Astrocyte of the hippocampus (primary cell): ENCODE measurements at regions not wholly inside any gene's neighbourhood (a gene's known extent, or its start where the extent isn't known, plus 50 kb on each side); places are given as distances from the start of the nearest gene placed in this dataset.

Experiments used
- DNase-seq: peaks from one replicate; pipeline ENCODE4 v3.0.0; 2011; ENCODE audit warnings: low read depth, low spot score

GRCh38 chr12:104858611-104859543 lies 99.2 kb downstream of the SLC41A2 start:
- DNase-seq = peak; percentile 61

GRCh38 chr12:104856531-104856930 lies 101.6 kb downstream of the SLC41A2 start:
- DNase-seq = no peak

- DNase-seq = no peak
Measured at GRCh38 chr12:104855599-104855998, 102.5 kb downstream of the SLC41A2 start.

DNA sequence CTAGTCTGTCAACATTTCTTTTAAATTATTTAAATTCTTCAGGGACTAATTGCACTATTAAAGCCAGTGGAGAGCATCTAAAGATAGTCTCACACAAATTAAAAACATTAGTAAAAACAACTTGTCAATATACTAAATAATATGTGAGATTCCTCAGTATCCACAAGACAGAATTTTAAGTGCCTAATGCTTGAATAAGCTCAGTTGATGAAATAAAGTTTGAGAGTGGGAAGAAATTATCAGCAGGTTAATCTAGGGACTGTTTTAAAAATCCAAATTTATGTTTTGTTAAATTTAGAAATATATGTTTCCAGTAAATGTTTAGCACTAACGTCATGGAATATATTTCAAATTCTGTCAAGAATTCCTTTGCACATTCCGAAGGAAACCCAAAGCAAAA lies 105.2 kb downstream of the SLC41A2 start:
- DNase-seq = no peak

DNA sequence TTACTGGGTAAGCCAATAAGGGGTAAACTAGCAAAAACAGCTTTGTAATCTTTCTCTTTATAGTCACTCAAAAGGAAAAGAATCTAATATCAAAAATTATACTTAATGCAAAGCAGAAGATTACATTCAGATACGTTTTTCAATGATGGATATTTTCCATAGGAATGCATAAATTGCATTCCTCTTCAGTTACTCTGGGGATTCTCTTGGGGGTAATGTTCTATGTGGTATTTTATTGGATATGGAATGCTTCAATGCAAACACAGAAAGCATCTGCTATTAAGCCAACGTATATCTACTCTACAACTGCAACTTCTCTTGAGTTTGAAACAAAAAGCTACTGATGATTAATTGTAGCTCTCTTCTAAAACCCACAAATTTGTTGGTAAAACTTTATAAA lies 106.0 kb downstream of the SLC41A2 start:
- DNase-seq = no peak

GRCh38 chr12:104850781-104851180 lies 107.3 kb downstream of the SLC41A2 start:
- DNase-seq = peak; percentile 21

- peak; percentile 26 for DNase-seq
Measured at GRCh38 chr12:104846056-104846767, 111.9 kb downstream of the SLC41A2 start.

DNA sequence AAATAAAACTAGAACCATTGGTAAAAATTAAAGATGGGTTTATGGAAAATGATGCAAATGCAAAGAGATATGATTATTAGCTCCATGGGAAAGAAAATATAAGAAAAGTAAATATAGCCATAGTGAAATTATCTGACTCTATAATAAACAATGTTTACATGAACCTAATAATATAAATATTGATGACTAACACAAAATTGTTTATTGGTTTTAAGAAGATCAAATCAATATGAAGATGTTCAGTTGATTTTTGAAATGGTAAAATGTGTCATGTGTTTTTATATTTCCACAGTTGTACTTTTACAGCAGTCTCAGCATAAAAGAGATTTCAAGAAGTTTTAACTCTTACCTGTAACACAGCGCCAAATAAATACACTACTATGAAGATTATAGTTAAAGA lies 114.0 kb downstream of the SLC41A2 start:
- DNase-seq = no peak

GRCh38 chr12:104840262-104840661 lies 117.8 kb downstream of the SLC41A2 start:
- DNase-seq = no peak

DNA sequence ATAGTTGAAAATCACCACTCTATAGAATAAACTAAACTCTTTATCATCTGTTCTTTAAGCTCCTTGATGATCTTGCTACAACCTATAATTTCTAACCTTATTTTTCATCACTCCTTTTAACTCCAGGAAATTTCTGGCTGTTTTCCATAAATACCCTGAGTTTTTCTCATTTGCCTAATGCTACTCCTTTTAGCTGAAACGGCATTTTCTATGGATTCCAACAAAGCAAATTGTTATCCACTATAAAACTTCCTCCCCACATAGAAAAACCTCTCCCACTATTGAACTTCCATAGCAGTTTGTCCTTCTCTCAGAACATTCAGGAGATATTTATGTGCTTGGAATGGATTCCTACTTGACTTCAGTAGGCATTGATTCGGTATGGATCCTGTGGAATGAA lies 122.8 kb downstream of the SLC41A2 start:
- DNase-seq = no peak

- no peak for DNase-seq
Measured at GRCh38 chr12:104834607-104835006, 123.5 kb downstream of the SLC41A2 start.

DNA sequence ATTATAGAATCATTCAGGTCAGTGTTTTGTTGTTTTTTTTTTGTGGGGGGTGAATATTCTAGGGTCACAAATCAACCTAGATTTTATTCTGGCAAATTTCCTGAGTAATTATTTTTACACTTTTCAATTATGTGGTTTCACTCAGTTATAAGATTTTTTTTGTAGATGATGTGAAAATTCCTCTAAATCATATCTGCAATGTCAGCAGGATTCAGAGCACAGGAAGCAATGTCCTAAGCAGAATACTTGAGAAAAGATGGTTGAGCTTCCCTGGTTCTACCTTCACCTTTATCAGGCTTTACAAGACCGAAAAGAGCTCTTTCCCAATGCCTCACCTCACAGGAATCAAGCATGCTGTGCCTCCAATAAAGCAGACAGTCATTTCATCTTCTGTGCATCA lies 124.3 kb downstream of the SLC41A2 start:
- no peak for DNase-seq

- DNase-seq = no peak
Measured at GRCh38 chr12:104828015-104828414, 130.1 kb downstream of the SLC41A2 start.

DNA sequence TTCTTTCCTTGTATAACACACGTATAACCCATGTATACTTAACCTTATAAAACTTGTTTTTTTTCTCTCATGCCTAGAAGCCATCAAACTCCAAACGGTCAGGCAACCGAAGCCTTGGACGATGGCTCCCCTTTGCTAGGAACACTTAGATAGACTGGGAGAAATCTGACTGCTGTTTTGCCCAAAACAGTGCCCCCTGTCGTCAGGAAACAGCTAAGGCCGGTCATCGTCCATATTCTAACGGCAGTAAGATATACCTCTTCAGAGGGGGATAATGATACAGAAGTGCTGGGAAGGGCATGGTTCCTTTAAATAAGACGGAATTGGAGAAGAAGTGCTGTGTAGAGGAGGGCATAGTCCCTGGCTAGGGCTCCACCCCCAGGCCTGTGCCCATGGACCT lies 130.5 kb downstream of the SLC41A2 start:
- DNase-seq = no peak

GRCh38 chr12:104825408-104825807 lies 132.7 kb downstream of the SLC41A2 start:
- no peak for DNase-seq

DNA sequence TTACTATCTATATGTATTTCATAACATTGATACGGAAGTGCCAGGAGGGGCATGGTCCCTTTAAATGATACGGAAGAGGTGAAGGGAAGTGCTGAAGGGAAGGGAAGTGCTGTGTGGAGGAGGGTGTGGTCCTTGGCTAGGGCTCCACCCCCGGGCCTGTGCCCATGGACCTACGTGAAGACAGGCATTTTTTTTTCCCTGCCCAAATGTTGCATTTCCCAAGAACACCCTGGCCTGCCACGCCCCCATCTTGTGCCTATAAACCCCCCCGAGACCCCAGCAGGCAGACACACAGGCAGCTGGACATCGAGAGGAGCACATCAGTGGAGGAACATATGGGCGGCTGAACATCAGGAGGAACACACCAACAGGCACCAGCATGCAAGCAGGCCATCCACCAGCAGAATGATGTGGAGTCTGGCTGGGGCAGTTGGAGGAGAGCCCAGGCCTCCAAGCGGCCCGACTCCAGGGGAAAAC lies 134.1 kb downstream of the SLC41A2 start:
- no peak for DNase-seq

GRCh38 chr12:104822941-104823340 lies 135.1 kb downstream of the SLC41A2 start:
- no peak for DNase-seq

- DNase-seq = no peak
Measured at GRCh38 chr12:104816845-104817503, 141.1 kb downstream of the SLC41A2 start.

GRCh38 chr12:104815935-104816334 lies 142.2 kb downstream of the SLC41A2 start:
- no peak for DNase-seq

DNA sequence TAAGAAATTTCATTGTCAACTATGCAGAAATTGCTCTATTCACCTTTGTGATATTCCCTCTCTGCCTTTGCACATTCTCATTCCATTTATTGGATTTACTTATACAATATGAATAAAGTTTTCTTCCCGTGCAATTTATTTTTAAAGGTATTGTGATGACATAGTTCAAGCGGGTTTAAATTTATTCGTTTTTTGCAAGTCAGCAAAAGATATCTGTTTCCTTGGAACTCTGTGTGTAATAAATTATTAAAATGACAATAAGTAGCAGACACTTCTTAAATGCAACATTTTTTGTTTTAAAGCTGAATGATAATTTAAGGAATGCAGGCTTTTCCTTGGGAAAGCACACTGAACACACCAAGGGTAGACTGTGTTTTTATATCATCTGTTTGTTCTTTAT lies 143.1 kb downstream of the SLC41A2 start:
- no peak for DNase-seq
